Activated CD4-positive, alpha-beta T cell treated with anti-CD3 and anti-CD28 coated beads, Interleukin-2, Interleukin-6, amounts not matched to agents 100 ng/mL and 50 ng/mL, durations not matched to agents 16 hours and 8 hours (primary cell): ENCODE measurements at regions not wholly inside any gene's neighbourhood (a gene's known extent, or its start where the extent isn't known, plus 50 kb on each side); places are given as distances from the start of the nearest gene placed in this dataset.

ENCODE experiments used
- DNase-seq: peaks from one replicate; pipeline ENCODE4 v3.0.0-alpha.2; 2020

GRCh38 chr3:72485641-72486040 lies 362.6 kb downstream of the SHQ1 start:
- DNase-seq: no peak

GRCh38 chr3:72483554-72484104 lies 364.6 kb downstream of the SHQ1 start:
- no peak for DNase-seq

GRCh38 chr3:72482589-72483321 lies 365.5 kb downstream of the SHQ1 start:
- peak; percentile 91 for DNase-seq

GRCh38 chr3:72481542-72481941 lies 366.7 kb downstream of the SHQ1 start:
- DNase-seq: no peak

- DNase-seq: no peak
These were observed 367.9 kb downstream of the SHQ1 start for GRCh38 chr3:72480366-72480765.

- DNase-seq: no peak
These were observed 368.5 kb downstream of the SHQ1 start for GRCh38 chr3:72479651-72480215.

GRCh38 chr3:72476139-72476483 lies 372.1 kb downstream of the SHQ1 start:
- no peak for DNase-seq

GRCh38 chr3:72475258-72476138 lies 372.7 kb downstream of the SHQ1 start:
- DNase-seq: peak; percentile 34

- no peak for DNase-seq
These were observed 373.5 kb downstream of the SHQ1 start for GRCh38 chr3:72474775-72475174.

GRCh38 chr3:72473156-72473555 lies 375.1 kb downstream of the SHQ1 start:
- DNase-seq: peak; percentile 34

GRCh38 chr3:72470904-72471417 lies 377.3 kb downstream of the SHQ1 start:
- no peak for DNase-seq

- no peak for DNase-seq
These were observed 382.4 kb downstream of the SHQ1 start for GRCh38 chr3:72465853-72466252.

- DNase-seq: no peak
These were observed 385.2 kb downstream of the SHQ1 start for GRCh38 chr3:72463083-72463482.

GRCh38 chr3:72462595-72463011 lies 385.6 kb downstream of the SHQ1 start:
- no peak for DNase-seq

GRCh38 chr3:72461787-72462186 lies 386.5 kb downstream of the SHQ1 start:
- DNase-seq: no peak

- no peak for DNase-seq
These were observed 387.8 kb downstream of the SHQ1 start for GRCh38 chr3:72460205-72461174.

GRCh38 chr3:72459588-72459987 lies 388.7 kb downstream of the SHQ1 start:
- no peak for DNase-seq

- no peak for DNase-seq
These were observed 389.9 kb downstream of the SHQ1 start for GRCh38 chr3:72458375-72458774.

- no peak for DNase-seq
These were observed 393.8 kb downstream of the SHQ1 start for GRCh38 chr3:72454441-72454840.

- DNase-seq: no peak
These were observed 394.5 kb downstream of the SHQ1 start for GRCh38 chr3:72453706-72454105.

GRCh38 chr3:72452745-72453144 lies 395.5 kb downstream of the SHQ1 start:
- DNase-seq: no peak

- no peak for DNase-seq
These were observed 396.4 kb downstream of the SHQ1 start for GRCh38 chr3:72451841-72452240.
